ENCODE measurements at regions not wholly inside any gene's neighbourhood (a gene's known extent, or its start where the extent isn't known, plus 50 kb on each side); places are given as distances from the start of the nearest gene placed in this dataset.

DNA sequence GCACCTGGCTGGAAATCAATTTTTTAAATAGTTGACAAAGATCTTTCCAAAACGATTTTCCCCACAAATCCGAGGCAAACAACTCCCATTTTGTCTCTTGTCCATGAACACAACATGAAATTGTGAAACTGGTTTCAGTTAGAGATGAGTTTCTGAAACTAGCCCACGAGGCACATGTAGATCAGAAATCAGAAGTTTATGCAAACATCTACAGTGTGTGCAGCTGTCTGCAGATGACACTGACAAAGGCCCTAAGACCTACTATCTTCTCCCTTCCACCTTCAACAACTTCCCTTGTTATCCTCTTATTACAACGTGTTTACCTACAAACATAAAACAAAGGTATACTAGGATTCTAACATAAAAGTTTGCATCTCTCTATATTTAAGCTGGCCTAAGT is 183.3 kb downstream of the DIRAS2 start (continued):
- TF ChIP-seq REST (IDR thresholded peaks at IDR 0.05; ENCODE audit: unreplicated experiment), result no peak
- TF ChIP-seq EZH2 (IDR thresholded peaks at IDR 0.05; ENCODE audit: low read depth, unreplicated experiment), result no peak
- TF ChIP-seq JUNB (IDR thresholded peaks at IDR 0.05; ENCODE audit: unreplicated experiment), result no peak
- TF ChIP-seq ZNF331 (CRISPR knock-in tag; IDR thresholded peaks at IDR 0.05; ENCODE audit: low read depth), result no peak
- TF ChIP-seq ZNF114 (CRISPR knock-in tag; IDR thresholded peaks at IDR 0.05), result no peak
- TF ChIP-seq ETS1 (IDR thresholded peaks at IDR 0.05), result no peak
- no peak for TF ChIP-seq EZH2phosphoT487 (IDR thresholded peaks at IDR 0.05; ENCODE audit: unreplicated experiment)

- Histone ChIP-seq H3K9me2 (ENCODE audit: insufficient read depth) (0 out of 2 replicates have a peak, but pooled peaks cover 6% of the 10 kb centered on the region), H3K4me2 (no peak overlapping the region), H3K4me3 (no peak overlapping the region), H3K36me3 (ENCODE audit: insufficient read depth) (no peaks in the 10 kb centered on the region), H3K27me3 (ENCODE audit: insufficient read depth) (no peaks in the 10 kb centered on the region), H3K4me1 (ENCODE audit: insufficient read depth) (no peaks in the 10 kb centered on the region; the same call in 1 of the 2 replicates), H2AFZ (peak overlapping the region; percentile 33; the same call in 1 of the 2 replicates), H3K79me2 (replicated peaks; ENCODE audit: insufficient read depth) (no peaks in the 10 kb centered on the region), H3F3A (replicated peaks; ENCODE audit: low read depth) (no peaks in the 10 kb centered on the region), H4K20me1 (replicated peaks; ENCODE audit: insufficient read depth) (no peaks in the 10 kb centered on the region), H3K27ac (ENCODE audit: low read depth) (no peak overlapping the region)
- DNase-seq (ENCODE audit: low spot score) (no peak), ATAC-seq (peak; percentile 39; the same call in 2 of the 3 replicates)
- no peaks in the 10 kb centered on the region for H3K27me3 Mint-ChIP-seq (ENCODE audit: insufficient read depth, low read depth, poor library complexity)
- peaks cover 2% of the 10 kb centered on the region; the same call in 2 of the 3 replicates for H3K9me3 Mint-ChIP-seq
- H3K4me1 Mint-ChIP-seq, result peaks cover 2% of the 10 kb centered on the region; the same call in 1 of the 3 replicates
- H3K36me3 Mint-ChIP-seq (ENCODE audit: low read depth), result no peaks in the 10 kb centered on the region
- TF ChIP-seq POLR2AphosphoS5 (IDR thresholded peaks at IDR 0.05; ENCODE audit: low read depth) (no peak), EZH2 (IDR thresholded peaks at IDR 0.05; ENCODE audit: low read depth, unreplicated experiment) (no peak), JUNB (IDR thresholded peaks at IDR 0.05; ENCODE audit: unreplicated experiment) (no peak), ETS1 (IDR thresholded peaks at IDR 0.05) (no peak)
- TF ChIP-seq, protein P1, sequence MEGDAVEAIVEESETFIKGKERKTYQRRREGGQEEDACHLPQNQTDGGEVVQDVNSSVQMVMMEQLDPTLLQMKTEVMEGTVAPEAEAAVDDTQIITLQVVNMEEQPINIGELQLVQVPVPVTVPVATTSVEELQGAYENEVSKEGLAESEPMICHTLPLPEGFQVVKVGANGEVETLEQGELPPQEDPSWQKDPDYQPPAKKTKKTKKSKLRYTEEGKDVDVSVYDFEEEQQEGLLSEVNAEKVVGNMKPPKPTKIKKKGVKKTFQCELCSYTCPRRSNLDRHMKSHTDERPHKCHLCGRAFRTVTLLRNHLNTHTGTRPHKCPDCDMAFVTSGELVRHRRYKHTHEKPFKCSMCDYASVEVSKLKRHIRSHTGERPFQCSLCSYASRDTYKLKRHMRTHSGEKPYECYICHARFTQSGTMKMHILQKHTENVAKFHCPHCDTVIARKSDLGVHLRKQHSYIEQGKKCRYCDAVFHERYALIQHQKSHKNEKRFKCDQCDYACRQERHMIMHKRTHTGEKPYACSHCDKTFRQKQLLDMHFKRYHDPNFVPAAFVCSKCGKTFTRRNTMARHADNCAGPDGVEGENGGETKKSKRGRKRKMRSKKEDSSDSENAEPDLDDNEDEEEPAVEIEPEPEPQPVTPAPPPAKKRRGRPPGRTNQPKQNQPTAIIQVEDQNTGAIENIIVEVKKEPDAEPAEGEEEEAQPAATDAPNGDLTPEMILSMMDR (conservative IDR thresholded peaks at IDR 0.05; ENCODE audit: low read depth in 2 of 2), result no peak
- TF ChIP-seq, protein P2, sequence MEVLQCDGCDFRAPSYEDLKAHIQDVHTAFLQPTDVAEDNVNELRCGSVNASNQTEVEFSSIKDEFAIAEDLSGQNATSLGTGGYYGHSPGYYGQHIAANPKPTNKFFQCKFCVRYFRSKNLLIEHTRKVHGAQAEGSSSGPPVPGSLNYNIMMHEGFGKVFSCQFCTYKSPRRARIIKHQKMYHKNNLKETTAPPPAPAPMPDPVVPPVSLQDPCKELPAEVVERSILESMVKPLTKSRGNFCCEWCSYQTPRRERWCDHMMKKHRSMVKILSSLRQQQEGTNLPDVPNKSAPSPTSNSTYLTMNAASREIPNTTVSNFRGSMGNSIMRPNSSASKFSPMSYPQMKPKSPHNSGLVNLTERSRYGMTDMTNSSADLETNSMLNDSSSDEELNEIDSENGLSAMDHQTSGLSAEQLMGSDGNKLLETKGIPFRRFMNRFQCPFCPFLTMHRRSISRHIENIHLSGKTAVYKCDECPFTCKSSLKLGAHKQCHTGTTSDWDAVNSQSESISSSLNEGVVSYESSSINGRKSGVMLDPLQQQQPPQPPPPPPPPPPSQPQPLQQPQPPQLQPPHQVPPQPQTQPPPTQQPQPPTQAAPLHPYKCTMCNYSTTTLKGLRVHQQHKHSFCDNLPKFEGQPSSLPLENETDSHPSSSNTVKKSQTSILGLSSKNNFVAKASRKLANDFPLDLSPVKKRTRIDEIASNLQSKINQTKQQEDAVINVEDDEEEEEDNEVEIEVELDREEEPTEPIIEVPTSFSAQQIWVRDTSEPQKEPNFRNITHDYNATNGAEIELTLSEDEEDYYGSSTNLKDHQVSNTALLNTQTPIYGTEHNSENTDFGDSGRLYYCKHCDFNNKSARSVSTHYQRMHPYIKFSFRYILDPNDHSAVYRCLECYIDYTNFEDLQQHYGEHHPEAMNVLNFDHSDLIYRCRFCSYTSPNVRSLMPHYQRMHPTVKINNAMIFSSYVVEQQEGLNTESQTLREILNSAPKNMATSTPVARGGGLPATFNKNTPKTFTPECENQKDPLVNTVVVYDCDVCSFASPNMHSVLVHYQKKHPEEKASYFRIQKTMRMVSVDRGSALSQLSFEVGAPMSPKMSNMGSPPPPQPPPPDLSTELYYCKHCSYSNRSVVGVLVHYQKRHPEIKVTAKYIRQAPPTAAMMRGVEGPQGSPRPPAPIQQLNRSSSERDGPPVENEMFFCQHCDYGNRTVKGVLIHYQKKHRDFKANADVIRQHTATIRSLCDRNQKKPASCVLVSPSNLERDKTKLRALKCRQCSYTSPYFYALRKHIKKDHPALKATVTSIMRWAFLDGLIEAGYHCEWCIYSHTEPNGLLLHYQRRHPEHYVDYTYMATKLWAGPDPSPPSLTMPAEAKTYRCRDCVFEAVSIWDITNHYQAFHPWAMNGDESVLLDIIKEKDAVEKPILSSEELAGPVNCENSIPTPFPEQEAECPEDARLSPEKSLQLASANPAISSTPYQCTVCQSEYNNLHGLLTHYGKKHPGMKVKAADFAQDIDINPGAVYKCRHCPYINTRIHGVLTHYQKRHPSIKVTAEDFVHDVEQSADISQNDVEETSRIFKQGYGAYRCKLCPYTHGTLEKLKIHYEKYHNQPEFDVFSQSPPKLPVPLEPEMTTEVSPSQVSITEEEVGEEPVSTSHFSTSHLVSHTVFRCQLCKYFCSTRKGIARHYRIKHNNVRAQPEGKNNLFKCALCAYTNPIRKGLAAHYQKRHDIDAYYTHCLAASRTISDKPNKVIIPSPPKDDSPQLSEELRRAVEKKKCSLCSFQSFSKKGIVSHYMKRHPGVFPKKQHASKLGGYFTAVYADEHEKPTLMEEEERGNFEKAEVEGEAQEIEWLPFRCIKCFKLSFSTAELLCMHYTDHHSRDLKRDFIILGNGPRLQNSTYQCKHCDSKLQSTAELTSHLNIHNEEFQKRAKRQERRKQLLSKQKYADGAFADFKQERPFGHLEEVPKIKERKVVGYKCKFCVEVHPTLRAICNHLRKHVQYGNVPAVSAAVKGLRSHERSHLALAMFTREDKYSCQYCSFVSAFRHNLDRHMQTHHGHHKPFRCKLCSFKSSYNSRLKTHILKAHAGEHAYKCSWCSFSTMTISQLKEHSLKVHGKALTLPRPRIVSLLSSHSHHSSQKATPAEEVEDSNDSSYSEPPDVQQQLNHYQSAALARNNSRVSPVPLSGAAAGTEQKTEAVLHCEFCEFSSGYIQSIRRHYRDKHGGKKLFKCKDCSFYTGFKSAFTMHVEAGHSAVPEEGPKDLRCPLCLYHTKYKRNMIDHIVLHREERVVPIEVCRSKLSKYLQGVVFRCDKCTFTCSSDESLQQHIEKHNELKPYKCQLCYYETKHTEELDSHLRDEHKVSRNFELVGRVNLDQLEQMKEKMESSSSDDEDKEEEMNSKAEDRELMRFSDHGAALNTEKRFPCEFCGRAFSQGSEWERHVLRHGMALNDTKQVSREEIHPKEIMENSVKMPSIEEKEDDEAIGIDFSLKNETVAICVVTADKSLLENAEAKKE (CRISPR knock-in tag; IDR thresholded peaks at IDR 0.05), result no peak
- no peak overlapping the region for H3K27ac Mint-ChIP-seq
- no peak overlapping the region for H3K4me3 Mint-ChIP-seq
Observed at GRCh38 chr9:90460220-90460619, 182.4 kb downstream of the DIRAS2 start.

Measured in GM23338 (cell line).